D341Med (cell line): ENCODE measurements at regions not wholly inside any gene's neighbourhood (a gene's known extent, or its start where the extent isn't known, plus 50 kb on each side); places are given as distances from the start of the nearest gene placed in this dataset.
"Not testable (repeated sequence)": the region's sequence is repeated elsewhere in the genome, so short reads cannot be mapped to it uniquely, and the experiment has no call there.

Experiments used
- DNase-seq: peaks from one replicate; pipeline ENCODE4 v3.0.0; 2012; ENCODE audit warnings: low spot score

DNA sequence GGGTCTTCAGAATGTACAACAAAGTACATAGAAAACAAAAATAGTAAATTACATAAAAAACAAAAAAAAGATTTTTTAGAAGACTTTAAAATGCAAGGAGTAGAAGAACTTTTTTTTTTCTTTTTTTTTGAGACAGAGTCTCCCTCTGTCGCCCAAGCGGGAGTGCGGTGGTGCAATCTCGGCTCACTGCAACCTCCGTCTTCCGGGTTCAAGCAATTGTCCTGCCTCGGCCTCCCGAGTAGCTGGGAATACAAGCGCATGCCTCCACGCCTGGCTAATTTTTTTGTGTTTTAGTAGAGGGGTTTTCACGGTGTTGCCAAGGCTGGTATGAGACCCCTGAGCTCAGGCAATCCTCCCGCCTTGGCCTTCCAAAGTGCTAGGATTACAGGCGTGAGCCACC, 104.5 kb upstream of the ZC3H15 start:
- no peak for DNase-seq

DNA sequence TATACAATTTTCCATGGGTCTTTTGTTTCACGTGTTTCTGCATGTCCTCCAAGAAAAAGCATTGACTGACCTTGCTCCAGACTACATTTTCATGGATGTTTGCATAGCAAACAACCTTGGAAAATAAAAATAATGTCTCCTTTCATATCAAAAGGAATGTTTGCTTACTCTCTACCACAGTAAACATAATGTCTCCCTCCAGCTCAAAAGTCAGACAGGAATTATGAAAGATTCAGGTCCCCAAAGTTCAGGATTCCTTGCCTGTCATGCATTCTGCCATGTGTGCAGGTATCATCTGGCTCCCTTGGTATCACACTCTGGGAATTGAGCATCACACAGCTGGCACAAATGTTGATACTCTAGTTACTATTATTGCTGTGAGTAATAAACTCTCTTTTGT, 103.1 kb upstream of the ZC3H15 start:
- no peak for DNase-seq

DNA sequence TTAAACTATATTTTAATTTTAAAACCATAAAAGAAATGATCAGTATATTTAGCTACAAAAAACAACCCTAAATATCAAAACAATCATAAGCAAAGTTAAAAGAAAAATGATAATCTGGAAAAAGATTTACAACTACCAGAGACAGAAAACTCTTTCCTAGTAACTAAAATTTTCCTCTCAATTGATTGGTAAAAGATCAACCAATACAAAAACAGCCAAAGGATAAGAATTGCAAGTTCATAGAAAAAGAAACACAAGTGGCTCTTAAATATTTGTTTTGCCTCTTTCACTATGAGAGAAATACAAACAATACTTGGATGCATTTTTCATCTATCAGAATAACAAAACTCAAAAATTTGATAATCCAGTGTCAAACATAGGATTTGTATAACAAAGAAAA, 101.8 kb upstream of the ZC3H15 start:
- DNase-seq: no peak

- DNase-seq: not testable (repeated sequence)
Observed at GRCh38 chr2:186385638-186386201, 100.3 kb upstream of the ZC3H15 start.

DNA sequence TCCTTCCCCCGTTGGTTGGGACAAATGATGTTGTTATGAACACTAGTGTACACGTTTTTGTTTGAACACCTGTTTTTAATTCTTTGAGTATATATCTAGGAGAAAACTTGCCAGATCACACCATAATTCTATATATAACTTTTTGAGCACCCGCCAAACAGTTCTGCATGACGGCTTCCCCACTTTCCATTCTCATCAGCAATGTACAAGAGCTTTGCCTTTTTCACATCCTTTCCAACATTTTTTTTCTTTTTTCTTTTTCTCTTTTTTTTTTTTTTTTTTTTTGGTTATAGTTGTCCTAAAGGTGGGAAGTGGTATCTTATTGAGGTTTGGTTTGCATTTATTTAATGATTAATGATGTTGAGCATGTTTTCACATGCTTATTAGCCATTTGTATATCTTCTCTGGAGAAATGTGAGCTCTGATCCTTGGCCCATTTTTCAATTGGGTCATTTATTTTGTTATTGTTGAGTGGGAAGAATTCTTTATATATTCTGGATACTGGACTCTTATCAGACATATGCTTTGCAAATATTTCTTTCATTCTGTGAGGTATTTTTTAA, 86.9 kb upstream of the ZC3H15 start:
- DNase-seq: no peak

GRCh38 chr2:186405842-186406241, 80.2 kb upstream of the ZC3H15 start:
- no peak for DNase-seq

GRCh38 chr2:186407611-186408010, 78.4 kb upstream of the ZC3H15 start:
- no peak for DNase-seq

DNA sequence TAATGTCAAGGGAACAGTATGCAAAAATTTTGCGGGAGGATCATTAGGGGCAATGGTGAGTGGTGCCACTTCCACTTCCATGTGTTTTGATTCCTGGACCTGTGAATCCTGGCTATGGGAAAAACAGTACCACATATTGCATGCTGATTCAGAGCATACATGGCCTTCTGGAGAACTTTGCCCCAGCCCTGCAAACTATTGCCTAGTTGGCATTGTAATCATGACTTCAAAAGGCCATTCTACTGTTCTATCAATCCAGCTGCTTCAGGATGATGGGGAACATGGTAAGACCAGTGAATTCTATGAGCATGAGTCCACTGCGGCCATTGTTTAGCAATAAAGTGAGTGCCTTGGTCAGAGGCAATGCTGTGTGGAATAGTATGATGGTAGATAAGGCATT, 75.3 kb upstream of the ZC3H15 start:
- no peak for DNase-seq

DNA sequence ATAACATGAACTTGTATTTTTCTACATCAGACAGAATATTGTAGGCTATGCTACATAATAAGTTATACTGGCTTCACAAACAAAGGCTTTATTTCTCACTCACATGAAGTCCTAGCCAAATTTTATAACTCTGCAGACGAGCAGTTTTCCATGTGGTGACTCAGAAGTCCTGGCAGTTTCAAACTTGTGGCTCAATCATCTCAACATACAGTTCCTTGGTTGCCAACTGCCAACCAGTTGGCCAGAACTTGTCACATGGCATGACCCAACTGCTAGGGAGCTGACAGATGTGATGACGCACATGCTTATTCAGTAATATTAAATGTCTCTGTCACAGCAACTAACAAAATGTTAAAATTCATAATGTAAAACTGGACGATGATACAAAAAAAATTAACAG, 63.8 kb upstream of the ZC3H15 start:
- DNase-seq: no peak

DNA sequence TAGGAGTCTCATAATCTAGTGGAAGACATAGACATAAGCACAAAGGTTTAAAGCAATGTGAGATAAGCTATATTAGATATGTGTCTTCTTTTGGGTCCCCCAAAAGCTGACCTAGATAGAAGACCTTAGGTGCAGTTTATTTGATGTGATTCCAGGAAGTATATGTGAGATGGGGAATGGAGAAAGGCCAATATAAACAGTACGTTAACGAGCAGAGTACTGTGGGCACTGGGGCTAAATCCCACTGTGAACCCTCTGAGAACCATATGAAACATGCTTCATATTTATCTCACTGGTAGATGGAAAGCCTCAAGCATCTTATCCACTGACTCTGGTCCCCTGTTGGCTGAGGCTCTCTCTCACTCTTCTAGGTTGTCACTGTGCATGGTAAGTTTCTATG, 62.6 kb upstream of the ZC3H15 start:
- no peak for DNase-seq

DNA sequence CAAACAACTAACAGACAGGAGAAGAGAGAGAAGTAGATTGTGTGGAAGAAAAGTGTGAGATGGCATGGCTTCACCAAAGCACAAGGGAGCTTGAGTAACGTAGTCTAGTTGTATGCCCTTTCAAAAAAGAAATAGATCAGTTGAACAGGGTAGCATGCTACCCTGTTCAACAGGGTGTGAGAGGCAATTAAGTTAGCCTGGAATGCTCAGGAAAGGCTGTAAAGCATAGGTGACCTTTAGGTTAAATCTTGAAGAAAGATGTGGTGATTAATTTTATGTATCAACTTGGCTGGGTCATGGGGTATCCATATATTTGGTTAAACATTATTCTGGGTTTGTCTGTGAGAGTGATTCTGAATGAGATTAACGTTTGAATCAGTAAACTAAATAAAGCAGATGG, 61.8 kb upstream of the ZC3H15 start:
- no peak for DNase-seq

DNA sequence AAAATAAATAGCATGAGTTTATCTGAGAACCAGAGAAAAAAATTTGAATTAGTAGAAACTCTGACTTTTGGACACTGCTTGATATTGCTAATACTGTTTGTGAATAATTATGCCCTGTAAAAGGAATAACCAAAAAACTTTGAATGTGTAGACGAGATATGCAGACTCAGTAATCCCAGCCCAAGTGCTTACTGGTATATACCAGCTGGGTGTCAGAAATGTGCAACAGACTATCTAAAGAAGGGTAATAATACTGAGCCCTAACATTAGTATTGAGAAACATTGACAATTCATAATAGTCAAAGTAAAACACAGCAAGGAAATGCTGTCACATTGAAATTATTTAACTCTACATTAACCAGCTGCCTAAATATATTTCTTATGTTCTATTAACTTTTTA, 60.5 kb upstream of the ZC3H15 start:
- no peak for DNase-seq

DNA sequence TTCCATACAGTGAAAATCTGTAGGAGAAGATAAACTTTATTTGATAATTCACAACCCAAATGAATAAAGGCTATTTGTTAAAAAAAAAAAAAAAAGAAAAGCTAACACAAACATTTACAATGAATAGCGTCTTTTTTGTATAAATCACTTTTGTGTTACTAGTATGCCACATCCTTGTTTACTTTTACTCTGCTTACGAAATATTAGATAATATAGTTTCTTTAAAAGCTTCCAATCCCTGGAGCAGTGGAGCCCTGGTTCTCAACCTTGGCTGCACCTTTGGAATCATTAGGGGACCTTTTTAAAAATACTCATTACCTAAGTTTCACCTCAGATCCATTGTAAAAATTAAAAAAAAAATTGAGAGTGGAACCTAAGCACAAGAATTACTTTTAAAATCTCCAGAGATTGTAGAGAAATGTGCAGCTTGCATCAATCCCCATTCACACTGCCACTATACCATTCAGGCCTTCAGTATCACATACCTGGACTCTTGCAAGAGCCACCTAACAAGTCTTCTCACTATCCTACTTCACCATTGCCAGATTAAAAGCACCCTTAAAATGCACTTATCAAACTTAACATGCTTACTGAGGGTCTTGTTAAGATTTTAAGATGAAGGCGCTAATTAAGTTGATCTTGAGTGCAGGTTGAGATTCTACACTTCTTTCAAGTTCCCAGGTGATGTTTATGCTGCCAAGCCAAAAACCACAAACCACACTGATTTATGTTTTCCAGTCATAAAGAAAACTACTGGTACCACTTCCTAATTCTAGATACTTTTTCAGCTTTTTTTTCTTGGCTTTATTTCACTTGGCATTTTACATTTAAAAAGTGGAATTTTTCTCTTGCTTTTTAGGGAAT, 59.7 kb upstream of the ZC3H15 start:
- no peak for DNase-seq

- DNase-seq: not testable (repeated sequence)
Observed at GRCh38 chr2:186427017-186427350, 59.1 kb upstream of the ZC3H15 start.

GRCh38 chr2:186427970-186428369, 58.1 kb upstream of the ZC3H15 start:
- no peak for DNase-seq

DNA sequence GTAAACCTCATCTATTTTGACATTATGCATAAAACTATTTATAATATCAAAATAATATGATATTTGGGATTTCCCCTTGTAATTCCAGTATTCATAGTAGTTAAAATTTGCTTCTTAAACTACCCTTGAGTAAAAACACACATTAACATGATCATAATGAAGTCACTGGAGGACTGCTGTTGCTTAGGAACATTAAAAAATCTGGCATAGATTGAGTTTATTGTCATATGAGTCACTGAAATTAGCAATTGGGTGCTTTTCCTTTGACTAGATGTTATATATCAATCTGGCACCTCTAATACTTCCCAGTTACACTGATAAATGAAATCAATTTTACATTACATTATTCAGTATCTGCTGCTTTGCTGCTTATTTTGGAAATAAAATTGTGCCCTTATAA, 57.0 kb upstream of the ZC3H15 start:
- DNase-seq: no peak

DNA sequence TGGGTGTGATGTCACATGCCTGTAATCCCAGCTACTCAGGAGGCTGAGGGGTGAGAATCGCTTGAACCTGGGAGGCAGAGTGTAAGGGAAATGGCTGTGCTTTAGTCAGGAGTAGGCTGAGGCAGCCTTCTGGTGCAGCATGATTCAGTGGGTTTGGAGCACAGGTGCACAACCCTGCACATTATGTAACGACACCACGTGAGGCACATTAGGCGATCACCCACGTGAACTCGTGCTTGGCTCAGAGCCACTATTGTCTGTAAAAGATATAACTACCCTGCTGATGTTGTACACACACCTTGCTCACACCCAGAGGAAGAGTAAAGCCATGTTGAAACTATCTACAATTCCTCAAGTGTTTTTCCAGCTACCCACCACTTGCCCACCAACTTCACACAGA, 54.8 kb upstream of the ZC3H15 start:
- no peak for DNase-seq

DNA sequence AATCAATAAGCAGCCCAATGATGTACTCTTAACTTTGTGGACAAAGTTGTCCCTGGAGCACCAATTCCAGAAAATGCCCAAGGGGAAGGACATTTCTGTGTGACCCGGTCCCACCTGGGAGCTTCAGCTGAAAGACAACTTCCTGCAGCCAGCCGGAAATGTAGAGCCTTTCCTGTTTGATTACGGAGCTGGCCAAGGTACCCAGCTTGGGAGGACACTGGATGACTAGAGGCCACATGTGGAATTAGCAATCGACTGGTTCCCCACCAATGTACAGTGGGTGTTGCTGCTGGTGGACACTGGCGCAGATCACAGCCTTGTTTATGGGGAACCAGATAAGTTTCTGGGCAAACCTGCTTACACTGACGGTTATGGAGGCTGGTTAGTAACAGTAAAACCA, 53.0 kb upstream of the ZC3H15 start:
- no peak for DNase-seq

DNA sequence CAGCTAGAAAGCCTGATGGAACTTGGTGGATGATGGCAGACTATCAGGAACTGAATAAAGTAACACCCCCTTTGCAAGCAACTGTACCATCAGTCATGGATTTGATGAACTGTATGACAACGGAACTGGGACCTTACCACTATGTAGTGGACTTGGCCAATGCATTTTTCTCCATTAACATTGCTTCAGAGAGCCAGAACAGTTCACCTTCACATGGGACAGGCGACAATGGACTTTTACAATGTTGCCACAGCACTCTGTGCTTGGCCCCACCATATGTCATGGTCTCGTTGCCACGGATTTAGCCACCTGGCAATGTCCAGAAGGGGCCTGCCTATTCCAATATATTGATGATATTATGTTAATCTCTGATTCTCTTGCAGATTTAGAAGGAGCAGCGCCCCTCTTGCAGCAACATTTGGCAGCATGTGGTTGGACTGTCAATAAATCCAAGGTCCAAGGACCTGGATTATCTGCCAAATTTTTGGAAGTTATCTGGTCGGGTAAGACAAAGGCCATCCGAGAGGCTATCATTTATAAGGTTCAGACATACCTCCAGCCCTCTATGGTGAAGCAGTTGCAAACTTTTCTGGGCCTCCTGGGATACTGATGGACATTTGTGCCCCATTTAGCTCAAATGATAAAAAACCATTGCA, 52.2 kb upstream of the ZC3H15 start:
- DNase-seq: no peak
